Hypothalamus (tissue), 51 donors: ENCODE measurements at regions not wholly inside any gene's neighbourhood (a gene's known extent, or its start where the extent isn't known, plus 50 kb on each side); places are given as distances from the start of the nearest gene placed in this dataset.
"Not testable (repeated sequence)": the region's sequence is repeated elsewhere in the genome, so short reads cannot be mapped to it uniquely, and the experiment has no call there.

Experiments
- DNase-seq, 51 donors: peaks; one replicate each; lab custom pipeline; 2025; lab: John Stamatoyannopoulos, UW

DNA sequence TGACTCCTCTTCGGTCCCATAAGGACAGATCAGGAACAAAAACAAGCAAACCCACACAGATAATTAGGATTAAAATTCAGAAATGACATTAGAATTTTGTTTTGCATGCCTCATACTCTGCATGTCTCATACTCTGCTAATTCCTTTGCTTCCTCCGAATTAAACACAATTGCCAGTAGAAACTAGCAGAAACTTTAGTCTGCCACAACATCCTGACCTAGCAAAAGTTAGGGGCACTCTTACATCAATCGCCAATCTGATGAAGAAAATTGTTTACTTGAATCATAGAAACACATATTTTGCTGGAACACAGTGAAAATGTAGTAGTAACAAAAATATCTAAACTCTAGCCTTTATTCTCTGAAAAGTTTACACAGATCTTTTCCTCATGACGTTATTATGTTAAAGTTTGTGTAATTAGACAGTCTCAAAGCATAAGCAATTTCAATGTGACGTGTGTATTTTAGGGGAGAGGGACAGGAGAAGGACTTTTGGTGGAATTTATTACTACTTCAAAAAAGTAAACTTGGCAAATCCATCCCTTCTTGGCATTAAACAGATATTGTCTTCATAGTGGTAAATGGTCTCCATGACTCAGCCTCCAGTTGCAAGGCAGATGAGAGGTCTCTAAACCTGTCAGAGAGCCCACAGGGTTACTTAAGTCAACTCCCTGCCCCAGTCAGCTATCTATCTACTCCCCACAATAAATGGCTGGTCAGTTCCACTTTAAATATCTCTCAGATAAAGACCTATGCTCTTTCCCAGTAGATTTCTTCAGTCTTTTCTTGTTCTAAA lies 249.8 kb upstream of the UBASH3B start:
- DNase-seq, result no peak

DNA sequence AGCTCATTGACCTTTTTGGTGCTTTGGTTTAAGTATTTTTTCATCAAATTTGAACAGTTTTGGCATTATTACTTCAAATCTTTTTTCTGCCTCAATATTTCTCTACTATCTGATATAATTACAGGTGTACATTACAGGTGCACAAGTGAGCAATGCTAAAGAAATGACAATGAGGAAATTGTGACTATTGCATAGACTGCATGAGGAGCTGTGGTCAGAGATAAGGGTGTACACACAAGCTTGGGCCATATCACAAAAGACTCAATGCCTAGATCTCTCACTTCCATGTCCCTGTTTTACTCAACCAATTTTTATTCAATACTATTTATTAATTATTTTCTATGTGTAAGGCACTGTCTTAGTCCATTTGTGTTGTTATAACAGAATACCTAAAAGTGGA lies 251.0 kb upstream of the UBASH3B start:
- no peak for DNase-seq

DNA sequence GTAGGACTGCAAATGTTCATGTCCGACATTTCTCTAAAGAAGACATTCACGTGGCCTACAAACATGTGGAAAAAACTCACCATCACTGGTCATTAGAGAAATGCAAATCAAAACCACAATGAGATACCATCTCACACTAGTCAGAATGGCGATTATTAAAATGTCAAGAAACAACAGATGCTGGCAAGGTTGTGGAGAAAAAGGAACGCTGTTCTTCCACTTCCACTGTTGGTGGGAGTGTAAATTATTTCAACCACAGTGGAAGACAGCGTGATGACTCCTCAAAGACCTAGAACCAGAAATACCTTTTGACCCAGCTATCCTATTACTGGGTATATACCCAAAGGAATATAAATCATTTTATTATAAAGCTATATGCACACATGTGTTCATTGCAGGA lies 253.9 kb upstream of the UBASH3B start:
- not testable (repeated sequence) for DNase-seq

DNA sequence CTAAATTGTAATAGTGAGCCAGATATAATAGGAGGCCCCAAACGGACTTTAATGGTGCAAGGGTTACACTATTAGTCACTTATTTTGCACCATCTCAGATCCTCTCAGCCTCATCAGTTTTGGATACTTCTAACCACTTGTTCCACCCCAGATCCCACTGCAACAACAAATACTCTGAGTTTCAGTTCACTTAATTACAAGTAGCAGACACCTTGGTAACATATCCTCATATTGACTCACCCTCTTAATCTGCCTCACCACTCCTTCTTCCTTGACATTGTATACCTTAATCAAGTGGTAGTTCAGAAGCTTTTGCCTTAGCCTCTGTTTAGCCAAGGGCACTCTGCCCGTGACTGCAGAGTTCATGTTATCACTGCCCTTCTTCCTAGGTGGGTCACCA lies 256.1 kb upstream of the UBASH3B start:
- DNase-seq, result no peak

DNA sequence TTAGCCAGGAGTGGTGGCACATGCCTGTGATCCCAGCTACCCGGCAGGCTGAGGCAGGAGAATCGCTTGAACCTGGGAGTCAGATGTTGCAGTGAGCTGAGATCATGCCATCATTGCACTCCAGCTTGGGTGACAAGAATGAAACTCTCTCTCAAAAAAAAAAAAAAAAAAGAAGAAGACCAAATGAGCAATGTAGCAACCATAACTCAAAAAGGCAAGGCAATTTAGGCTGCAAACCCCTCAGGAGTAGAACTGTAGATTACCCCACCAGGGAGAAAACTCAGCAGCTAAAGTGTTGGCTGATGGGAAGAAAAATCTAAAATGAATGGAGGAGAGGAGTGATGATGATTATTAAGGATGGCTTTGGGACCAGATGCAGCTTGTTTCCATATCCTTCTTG lies 256.7 kb upstream of the UBASH3B start:
- no peak for DNase-seq

DNA sequence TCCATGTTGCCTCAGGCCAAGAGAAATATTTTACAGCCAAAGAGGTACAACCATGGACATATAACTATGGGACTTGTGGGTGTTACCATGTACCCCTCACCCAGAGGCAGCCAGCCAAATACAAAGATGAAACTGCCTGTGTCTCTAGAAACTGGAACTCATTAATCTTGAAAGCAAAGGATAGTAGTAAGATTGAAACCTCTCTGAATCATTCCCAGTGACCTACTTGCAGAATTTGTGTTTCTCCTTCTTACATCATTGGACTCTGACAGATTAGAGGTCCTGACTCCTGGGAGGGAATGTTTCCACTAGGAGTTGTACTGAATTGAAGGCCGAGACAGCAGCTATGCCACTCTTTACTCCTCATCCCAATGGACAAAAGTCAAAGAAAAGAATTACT lies 257.4 kb upstream of the UBASH3B start:
- DNase-seq, result no peak

DNA sequence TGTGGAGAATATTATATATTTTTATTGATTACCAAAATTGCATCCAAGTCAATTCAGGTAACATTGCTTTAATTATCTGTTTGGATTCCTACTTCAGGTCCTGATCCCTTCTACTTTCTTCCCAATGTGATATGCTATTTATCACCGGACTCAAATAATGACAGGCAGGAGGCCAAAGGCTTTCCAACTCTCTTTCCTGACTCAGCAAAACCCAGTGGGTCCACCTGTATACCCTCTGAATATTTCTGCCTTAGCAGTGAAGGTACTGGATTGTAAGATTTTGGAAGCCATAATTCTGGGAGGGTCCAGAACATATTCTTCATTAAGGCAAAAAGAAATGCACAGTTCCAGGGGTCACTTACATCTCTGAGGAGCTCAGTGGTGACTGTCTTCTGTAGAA lies 260.2 kb upstream of the UBASH3B start:
- no peak for DNase-seq

DNA sequence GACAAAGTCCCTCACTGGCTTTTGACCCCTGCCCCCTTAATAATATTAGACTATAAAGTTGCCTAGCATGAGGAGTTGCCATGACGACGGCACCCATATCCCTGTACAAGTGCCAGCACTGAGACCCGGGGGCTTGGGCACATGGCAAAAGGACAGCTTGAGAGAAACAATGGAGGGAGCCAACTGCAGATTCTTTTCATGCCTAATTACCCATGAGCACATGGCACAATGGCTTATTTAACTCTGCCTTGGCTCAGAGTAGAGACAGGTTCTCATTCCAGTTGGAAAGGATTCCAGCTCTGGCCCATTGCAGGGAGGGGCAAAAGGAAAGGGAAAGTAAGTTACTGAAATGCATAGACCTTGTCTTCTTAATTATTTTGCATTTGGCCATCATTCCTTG lies 261.2 kb upstream of the UBASH3B start:
- DNase-seq, result peak in 21 of 51 donors; percentile 1 to 62 (median 20)

DNA sequence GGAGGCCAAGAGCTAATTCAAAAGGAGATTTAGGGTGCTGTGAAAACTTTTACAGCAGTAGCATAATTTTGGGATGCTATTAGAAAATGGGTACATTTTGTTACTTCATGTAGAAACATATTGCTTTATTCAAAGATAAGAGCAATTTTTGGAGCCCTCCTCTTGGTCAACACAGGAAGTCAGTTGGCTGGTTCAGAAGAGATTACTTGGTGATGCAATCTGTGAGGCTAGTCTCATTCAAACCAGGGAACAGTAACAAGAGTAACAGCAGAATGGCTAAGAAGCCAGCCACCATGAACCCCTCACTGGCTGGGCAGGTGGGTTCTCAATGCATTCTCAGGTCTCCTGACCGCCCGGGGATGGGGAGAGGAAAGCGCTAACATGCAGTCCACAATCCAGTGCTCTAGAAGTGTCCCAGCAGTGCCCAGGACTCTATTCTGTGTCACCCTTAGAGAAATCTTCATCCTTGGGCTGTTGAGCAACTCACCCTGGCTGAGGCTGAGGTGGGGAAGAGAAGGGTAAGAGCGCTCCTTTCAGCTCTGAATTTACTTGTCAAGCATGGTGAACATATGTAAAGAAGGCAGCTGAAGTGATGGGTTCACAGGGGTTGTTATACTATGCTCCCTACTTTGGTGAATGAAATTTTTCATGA lies 262.2 kb upstream of the UBASH3B start:
- no peak for DNase-seq

DNA sequence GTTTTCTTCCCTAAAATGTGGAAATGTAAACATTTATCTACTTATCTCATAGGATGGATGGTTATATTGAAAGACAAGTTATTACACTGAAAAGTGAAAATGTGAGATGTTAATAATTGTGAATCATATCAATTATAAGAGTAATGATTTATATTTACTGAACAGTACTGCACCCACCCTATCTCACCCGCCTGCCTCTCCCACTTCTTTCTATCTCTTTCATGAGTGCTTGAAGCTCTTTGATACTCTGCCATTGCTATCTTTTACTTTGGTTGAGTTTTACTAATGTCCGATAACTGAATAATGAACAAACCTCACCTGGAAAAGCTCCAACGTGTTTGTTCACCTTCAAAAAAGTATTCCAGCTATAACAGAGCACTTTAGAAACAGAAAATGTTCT lies 263.0 kb upstream of the UBASH3B start:
- DNase-seq, result no peak

DNA sequence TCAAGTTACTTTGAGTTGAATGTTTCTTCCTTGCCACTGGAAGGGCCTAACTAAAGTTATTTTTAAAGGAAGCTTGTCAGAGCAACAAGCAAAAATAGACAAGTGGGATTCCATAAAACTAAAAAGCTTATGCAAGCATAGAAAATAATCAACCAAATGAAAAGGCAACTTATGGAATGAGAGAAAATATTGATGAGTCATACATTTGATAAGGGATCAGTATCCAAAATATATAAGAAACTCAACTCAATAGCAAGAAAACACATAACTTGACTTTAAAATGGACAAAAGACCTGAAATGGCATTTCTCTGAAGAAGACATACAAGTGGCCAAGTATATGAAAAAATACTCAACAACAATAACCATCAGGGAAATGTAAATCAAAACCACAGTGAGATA lies 264.5 kb upstream of the UBASH3B start:
- DNase-seq, result no peak

DNA sequence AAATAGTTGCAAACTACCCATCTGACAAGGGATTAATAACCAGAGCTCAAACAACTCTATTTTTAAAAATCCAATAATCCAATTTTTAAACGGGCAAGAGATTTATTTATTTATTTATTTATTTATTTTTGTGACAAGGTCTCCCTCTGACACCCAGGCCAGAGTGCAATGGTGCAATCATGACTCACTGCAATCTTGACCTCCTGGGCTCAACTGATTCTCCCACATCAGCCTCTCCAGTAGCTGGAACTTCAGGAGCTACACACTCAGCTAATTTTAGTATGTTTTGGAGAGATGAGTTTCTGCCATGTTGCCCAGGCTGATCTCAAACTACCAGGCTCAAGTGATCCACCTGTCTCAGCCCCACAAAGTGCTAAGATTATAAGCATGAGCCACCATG lies 267.2 kb upstream of the BLID start:
- DNase-seq, result no peak

DNA sequence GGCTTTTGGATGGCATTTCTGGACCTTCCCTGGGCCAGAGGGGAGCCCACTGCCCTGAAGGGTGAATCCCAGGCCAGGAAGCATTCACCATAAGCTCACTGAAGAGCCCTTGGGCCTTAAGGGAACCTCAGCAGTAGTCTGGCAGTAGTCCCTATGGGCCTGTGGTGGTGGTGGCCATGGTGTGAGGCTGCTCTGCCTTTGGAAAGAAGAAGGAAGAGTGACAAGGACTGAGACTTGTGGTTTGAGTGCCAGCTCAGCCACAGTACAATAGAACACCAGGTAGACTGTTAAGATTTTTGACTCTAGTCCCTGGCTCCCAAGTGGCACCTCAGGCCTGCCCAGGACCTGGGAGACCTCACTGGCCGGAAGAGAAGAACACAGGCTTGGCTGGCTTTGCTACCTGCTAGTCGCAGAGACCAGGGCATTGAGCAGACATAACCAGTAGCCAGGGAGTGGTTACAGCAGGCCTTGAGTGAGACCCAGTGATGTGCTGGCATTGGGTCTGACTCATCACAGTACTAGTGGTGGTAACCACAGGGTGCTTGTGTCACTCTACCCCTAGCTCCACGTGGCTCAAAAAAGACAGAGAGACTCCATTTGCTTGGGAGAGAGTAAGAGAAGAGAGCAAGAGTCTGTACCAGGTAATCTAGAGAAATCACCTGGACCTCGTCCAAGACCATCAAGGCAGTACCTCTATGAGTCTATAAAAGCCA lies 259.8 kb upstream of the BLID start:
- no peak for DNase-seq

DNA sequence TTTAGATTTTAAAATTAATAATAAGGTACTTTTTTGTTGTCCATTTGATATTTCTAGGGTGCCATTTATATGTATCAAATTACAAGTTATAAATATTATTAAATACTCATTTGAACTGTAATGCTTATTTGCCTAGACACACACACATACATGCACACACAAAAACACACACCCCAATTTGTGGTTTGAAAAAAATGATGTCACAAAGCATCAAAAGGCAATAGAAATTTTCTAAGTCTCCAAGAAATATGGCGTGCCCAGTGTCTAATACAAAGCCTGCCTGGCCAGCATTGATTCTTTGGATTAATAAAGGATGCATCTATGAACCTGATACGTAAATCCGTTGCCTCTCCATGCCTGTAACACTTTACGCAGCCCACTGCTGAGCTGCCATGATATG lies 252.8 kb upstream of the BLID start:
- no peak for DNase-seq

DNA sequence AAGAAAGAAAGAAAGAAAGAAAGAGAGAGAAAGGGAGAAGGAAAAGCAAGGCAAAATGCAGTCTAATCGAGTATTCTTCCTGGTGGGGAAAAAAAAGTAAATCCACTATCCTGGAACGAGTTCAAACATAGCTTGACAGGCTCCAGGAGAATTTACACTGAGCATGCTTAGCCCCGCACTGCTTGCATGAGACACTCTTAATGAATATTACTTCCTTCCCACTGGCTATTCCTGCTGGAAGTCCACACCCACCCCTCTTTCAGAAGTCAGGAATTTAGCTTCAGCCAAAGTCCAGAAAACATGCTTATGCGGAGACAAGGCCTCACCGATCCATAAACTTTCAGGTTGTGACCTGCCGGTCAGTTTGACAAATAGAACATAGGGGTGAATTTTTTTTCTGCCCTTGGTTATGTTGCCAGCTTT lies 251.8 kb upstream of the BLID start:
- peak in 2 of 51 donors; percentile 8 to 11 for DNase-seq

DNA sequence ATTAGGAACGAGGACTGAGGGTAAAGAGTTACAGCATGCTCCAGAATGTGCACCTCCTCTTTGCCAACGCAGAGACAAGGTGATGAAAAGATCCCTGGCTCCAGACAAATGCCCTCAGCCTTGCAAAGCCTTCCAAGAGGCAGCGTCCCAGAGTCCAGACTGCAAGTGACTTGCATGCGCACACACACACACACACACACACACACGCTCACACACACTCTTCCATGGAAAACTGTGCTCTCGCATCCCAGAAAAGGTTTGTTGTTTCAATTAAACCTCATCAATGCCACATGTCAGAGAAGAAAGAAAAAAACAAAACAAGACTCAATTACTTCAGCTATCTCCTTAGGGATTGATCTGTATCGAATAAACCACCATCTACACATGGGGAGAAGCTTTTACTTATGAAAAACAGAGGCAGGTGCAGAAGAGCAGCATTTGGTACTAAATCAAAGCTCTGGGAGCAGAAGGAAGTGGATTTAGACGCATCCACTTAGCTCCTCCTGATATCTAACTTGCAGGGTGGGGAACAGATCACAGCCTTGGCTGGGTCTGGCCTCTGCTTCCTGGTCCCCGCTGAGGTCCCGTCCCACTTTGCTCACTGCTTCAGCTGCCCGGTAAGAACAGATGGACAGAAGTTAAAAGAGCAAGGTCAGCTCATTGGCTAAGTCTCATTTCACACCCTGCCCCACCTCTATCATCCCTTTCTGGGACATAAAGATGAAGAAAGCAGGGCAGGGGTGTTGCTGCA lies 249.8 kb upstream of the BLID start:
- peak in 2 of 51 donors; percentile 3 for DNase-seq

DNA sequence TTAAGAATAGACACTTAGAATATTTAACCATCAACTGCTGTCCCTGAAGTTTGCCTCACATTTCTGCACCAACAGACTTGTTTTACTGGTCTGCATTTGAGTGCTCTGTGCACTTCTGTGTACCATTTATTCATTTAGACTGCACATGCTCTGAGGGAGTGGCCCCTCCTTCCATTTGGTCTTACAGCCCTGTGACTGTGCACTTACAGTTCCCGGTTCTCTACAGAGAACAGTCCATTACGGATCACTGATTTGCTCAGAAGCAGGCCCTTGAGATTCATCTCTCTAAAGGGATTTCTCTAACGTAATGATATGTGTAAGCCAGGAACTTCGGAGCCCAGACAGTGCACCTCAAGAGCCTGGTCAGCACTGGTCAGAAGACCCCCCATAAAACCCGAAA lies 247.3 kb upstream of the BLID start:
- no peak for DNase-seq

DNA sequence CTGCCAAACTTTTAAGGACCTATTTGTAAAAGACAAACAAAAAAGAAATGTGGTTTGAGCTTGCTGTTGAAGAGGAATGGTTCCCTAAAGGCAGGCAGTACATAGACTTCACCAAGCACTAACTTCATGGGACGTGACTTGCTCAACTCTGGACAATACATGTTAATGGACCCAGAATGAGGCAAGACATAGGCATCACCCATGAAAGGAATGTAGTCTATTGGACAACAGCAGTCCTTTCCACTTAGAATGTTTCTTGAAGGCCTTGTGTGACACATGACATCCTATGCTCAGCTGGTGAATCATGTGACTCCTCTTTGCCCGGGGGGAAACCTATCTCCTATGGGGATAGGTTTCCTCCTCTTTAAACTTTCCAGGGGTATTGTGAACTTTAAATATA lies 246.4 kb upstream of the BLID start:
- no peak for DNase-seq

DNA sequence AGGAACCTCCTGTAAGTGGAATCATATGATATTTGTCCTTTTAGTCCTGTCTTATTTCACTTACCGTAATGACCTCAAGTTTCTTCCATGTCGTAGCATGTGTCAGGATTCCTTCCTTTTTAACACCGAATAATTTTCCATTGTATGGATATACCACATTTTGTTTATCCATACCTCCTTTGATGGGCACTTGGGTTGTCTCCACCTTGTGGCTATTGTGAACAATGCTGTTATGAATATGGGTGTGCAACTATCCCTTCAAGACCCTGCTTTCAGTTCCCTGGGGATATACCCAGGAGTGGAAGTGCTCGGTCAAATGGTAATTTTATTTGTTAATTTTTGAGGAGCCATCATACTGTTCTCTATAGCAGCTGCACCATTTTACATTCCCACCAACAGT lies 244.9 kb upstream of the BLID start:
- DNase-seq, result no peak

DNA sequence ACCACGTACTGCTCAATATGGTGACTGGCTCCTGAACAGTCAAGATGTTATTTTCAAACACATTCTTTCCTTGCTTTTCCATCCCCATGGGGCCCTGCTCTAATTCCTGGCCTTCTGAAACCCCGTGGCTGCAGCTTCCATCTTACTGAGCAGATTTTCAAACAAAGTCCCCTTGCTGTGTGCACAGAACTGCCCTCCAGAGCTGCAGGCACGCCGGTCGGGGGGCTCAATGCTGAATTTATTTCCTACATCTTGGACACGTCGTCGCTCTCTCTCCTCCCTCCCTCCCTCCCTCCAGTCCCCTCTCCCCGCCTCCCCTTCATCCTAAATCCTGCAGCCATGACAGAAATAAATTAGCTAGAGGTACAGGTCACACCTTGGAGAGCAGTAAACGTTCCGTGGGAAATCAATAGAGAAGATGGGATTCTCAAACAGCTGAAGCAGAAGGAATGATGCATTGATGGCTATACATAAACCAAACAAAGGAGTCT lies 243.1 kb upstream of the BLID start:
- no peak for DNase-seq

DNA sequence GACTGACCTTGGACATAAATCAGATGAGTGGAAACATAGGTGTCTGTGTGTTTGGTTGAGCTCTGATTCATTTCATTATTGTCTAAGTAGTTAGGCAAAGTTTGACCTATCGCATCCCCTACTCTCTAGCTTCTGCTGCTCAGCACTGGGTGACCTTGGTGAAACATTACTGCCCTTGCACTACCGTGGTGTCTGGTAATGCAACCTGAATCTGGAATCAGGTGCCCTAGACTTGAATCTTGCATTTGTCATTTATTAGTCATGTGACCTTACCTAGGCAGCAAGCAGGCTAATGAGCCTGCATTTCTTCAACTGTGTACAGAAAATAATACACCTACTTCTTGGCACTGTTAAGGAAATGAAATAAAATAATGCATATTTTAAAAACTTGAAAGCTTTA lies 242.3 kb upstream of the BLID start:
- DNase-seq, result no peak
